Breast epithelium (tissue), 4 donors: ENCODE measurements at regions not wholly inside any gene's neighbourhood (a gene's known extent, or its start where the extent isn't known, plus 50 kb on each side); places are given as distances from the start of the nearest gene placed in this dataset.
"Not testable (repeated sequence)": the region's sequence is repeated elsewhere in the genome, so short reads cannot be mapped to it uniquely, and the experiment has no call there.

Experiments used
- DNase-seq, 2 donors: peaks; one replicate each; pipeline ENCODE4 v3.0.0-alpha.2; 2019; ENCODE audit warnings: low spot score in 2 of 2
- H3K27ac ChIP-seq, 2 donors: fragments of 200-600 bp; sonication (generic) in 1 of 2; one replicate each; pipeline ENCODE4 v1.5.1; 2016 to 2019; ENCODE audit warnings: mild to moderate bottlenecking in 1 of 2
- H3K27me3 ChIP-seq, 2 donors: fragments of 200-600 bp; sonication (generic) in 1 of 2; one replicate each; pipeline versions ENCODE4 v1.5.1 to v1.6.0; 2017 to 2019; ENCODE audit warnings: control low read depth in 1 of 2, mild to moderate bottlenecking in 1 of 2
- H3K36me3 ChIP-seq: fragments of 200-600 bp; one replicate; pipeline ENCODE4 v1.5.1; 2019
- H3K4me1 ChIP-seq, 2 donors: fragments of 200-600 bp; sonication (generic); one replicate each; pipeline ENCODE4 v1.5.1; 2016 to 2019; ENCODE audit warnings: control low read depth in 1 of 2
- H3K4me3 ChIP-seq, 3 donors: fragments of 200-600 bp; sonication (generic); 1 replicate in 2 of 3; 2 replicates in 1 of 3; pipeline ENCODE4 v1.5.1; 2016 to 2019; ENCODE audit warnings: mild to moderate bottlenecking in 3 of 3, moderate library complexity in 2 of 3
- H3K9me3 ChIP-seq, 2 donors: fragments of 200-600 bp; sonication (generic) in 1 of 2; one replicate each; pipeline ENCODE4 v1.5.1; 2016 to 2019; ENCODE audit warnings: control low read depth in 1 of 2
- CTCF ChIP-seq, 3 donors: fragments of 450-650 bp; IDR thresholded peaks; one replicate each; pipeline ENCODE4 v1.5.1; 2016 to 2017; ENCODE audit warnings: antibody characterized with exemption in 3 of 3, mild to moderate bottlenecking in 3 of 3, moderate library complexity in 3 of 3
- POLR2A ChIP-seq: fragments of 450-650 bp; IDR thresholded peaks from one replicate; pipeline ENCODE4 v1.6.1; 2016; ENCODE audit warnings: antibody characterized with exemption, mild to moderate bottlenecking, moderate library complexity
- POLR2AphosphoS5 ChIP-seq, 3 donors: sonication (generic); formaldehyde crosslinking; IDR thresholded peaks; one replicate each; pipeline ENCODE4 v1.6.1; 2017; ENCODE audit warnings: antibody characterized with exemption in 3 of 3
- intact Hi-C: fragments of 100-400 bp; cut with DNase I; formaldehyde crosslinking; loops from one replicate; pipeline ENCODE4 v1.15.1; 2023; ENCODE audit warnings: low total_unique reads

- Histone ChIP-seq H3K9me3 (no peaks in the 10 kb centered on the region), H3K4me3 (no peak overlapping the region), H3K27me3 (peaks cover 0 to 16% of the 10 kb centered on the region in 2 donors), H3K36me3 (no peaks in the 10 kb centered on the region), H3K27ac (no peak overlapping the region), H3K4me1 (no peaks in the 10 kb centered on the region)
- TF ChIP-seq CTCF (IDR thresholded peaks at IDR 0.05) (no peak), POLR2AphosphoS5 (IDR thresholded peaks at IDR 0.05) (no peak), POLR2A (no peak)
- intact Hi-C loops: no loop called here
- DNase-seq: no peak
Measured at GRCh38 chr13:20297181-20297580, 65.1 kb upstream of the GJB6 start.

DNA sequence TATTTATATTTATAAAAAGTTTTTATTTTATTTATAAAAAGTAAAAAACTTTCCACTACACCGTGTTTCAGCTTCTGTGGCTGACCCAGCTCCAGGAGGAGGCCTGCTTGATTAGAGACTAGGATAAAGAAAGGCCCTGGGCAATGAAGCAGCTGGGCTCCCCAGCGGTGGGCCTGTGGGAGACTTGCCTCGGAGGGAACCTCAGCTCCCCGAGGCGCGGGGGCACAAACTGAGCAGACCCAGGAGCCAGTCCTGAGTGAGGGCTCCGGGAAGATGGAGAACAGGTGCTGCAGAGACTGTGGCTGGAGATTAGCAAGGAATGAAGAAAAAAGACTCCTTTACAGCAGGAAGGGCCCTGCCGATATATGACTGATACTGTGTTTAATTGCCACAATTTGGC lies 63.8 kb upstream of the GJB6 start:
- TF ChIP-seq POLR2A (no peak), CTCF (IDR thresholded peaks at IDR 0.05) (no peak), POLR2AphosphoS5 (IDR thresholded peaks at IDR 0.05) (no peak)
- intact Hi-C loops: no loop called here

GRCh38 chr13:20294497-20294896 lies 62.4 kb upstream of the GJB6 start:
- intact Hi-C loops: no loop called here
- Histone ChIP-seq H3K4me3 (no peak overlapping the region), H3K4me1 (no peaks in the 10 kb centered on the region), H3K36me3 (no peaks in the 10 kb centered on the region), H3K27me3 (no peaks in the 10 kb centered on the region), H3K27ac (no peak overlapping the region), H3K9me3 (no peaks in the 10 kb centered on the region)
- DNase-seq: no peak
- TF ChIP-seq POLR2AphosphoS5 (IDR thresholded peaks at IDR 0.05): no peak
- no peak for TF ChIP-seq CTCF (IDR thresholded peaks at IDR 0.05)
- TF ChIP-seq POLR2A: no peak

More for the DNA sequence above, 63.8 kb upstream of the GJB6 start:
- Histone ChIP-seq H3K27me3 (peaks cover 0 to 6% of the 10 kb centered on the region in 2 donors), H3K27ac (no peak overlapping the region), H3K4me3 (no peak overlapping the region), H3K36me3 (no peaks in the 10 kb centered on the region), H3K4me1 (no peaks in the 10 kb centered on the region), H3K9me3 (no peaks in the 10 kb centered on the region)
- DNase-seq: no peak

- intact Hi-C loops, H3K9me3 ChIP-seq, H3K4me3 ChIP-seq, H3K4me1 ChIP-seq, H3K27me3 ChIP-seq, H3K27ac ChIP-seq, H3K36me3 ChIP-seq, DNase-seq: not testable (repeated sequence)
Measured at GRCh38 chr13:20292301-20292700, 60.2 kb upstream of the GJB6 start.

- Histone ChIP-seq H3K27ac (no peak overlapping the region), H3K36me3 (no peaks in the 10 kb centered on the region)
- intact Hi-C loops: no loop called here
Measured at GRCh38 chr13:20291675-20292074, 59.6 kb upstream of the GJB6 start.

More at GRCh38 chr13:20291675-20292074, 59.6 kb upstream of the GJB6 start:
- TF ChIP-seq CTCF (IDR thresholded peaks at IDR 0.05) (no peak), POLR2AphosphoS5 (IDR thresholded peaks at IDR 0.05) (no peak), POLR2A (no peak)
- H3K4me3 ChIP-seq: no peak overlapping the region
- no peaks in the 10 kb centered on the region for H3K4me1 ChIP-seq
- no peak for DNase-seq
- no peaks in the 10 kb centered on the region for H3K27me3 ChIP-seq
- H3K9me3 ChIP-seq: peaks cover 3 to 7% of the 10 kb centered on the region in 2 donors
